ENCODE measurements at regions not wholly inside any gene's neighbourhood (a gene's known extent, or its start where the extent isn't known, plus 50 kb on each side); places are given as distances from the start of the nearest gene placed in this dataset.

- H3K4me3 ChIP-seq (replicated peaks in 1 of 2; ENCODE audit: low read depth in 2 of 2, low read length in 2 of 2): no peak overlapping the region
- no peak for DNase-seq (ENCODE audit: low read depth in 2 of 2)
- TF ChIP-seq CTCF (IDR thresholded peaks at IDR 0.05; ENCODE audit: low read depth, low read length): no peak
Observed at GRCh38 chr12:115623275-115623674, 654.2 kb downstream of the MED13L start.

- no peak for DNase-seq (ENCODE audit: low read depth in 2 of 2)
- H3K4me3 ChIP-seq (replicated peaks in 1 of 2; ENCODE audit: low read depth in 2 of 2, low read length in 2 of 2): no peak overlapping the region
- no peak for TF ChIP-seq CTCF (IDR thresholded peaks at IDR 0.05; ENCODE audit: low read depth, low read length)
Observed at GRCh38 chr12:115620816-115621215, 656.7 kb downstream of the MED13L start.

- no peak for TF ChIP-seq CTCF (IDR thresholded peaks at IDR 0.05; ENCODE audit: low read depth, low read length)
- H3K4me3 ChIP-seq (replicated peaks in 1 of 2; ENCODE audit: low read depth in 2 of 2, low read length in 2 of 2): no peak overlapping the region
- no peak for DNase-seq (ENCODE audit: low read depth in 2 of 2)
Observed at GRCh38 chr12:115619889-115620288, 657.6 kb downstream of the MED13L start.

GRCh38 chr12:115619061-115619460 lies 658.4 kb downstream of the MED13L start:
- TF ChIP-seq CTCF (IDR thresholded peaks at IDR 0.05; ENCODE audit: low read depth, low read length): no peak
- no peak for DNase-seq (ENCODE audit: low read depth in 2 of 2)
- no peak overlapping the region for H3K4me3 ChIP-seq (replicated peaks in 1 of 2; ENCODE audit: low read depth in 2 of 2, low read length in 2 of 2)

GRCh38 chr12:115618105-115618504 lies 659.4 kb downstream of the MED13L start:
- no peak overlapping the region for H3K4me3 ChIP-seq (replicated peaks in 1 of 2; ENCODE audit: low read depth in 2 of 2, low read length in 2 of 2)
- DNase-seq (ENCODE audit: low read depth in 2 of 2): no peak
- no peak for TF ChIP-seq CTCF (IDR thresholded peaks at IDR 0.05; ENCODE audit: low read depth, low read length)

GRCh38 chr12:115617391-115617790 lies 660.1 kb downstream of the MED13L start:
- H3K4me3 ChIP-seq (replicated peaks in 1 of 2; ENCODE audit: low read depth in 2 of 2, low read length in 2 of 2): no peak overlapping the region
- TF ChIP-seq CTCF (IDR thresholded peaks at IDR 0.05; ENCODE audit: low read depth, low read length): no peak
- no peak for DNase-seq (ENCODE audit: low read depth in 2 of 2)

- H3K4me3 ChIP-seq (replicated peaks in 1 of 2; ENCODE audit: low read depth in 2 of 2, low read length in 2 of 2): no peak overlapping the region
- DNase-seq (ENCODE audit: low read depth in 2 of 2): no peak
- no peak for TF ChIP-seq CTCF (IDR thresholded peaks at IDR 0.05; ENCODE audit: low read depth, low read length)
Observed at GRCh38 chr12:115611477-115611876, 666.0 kb downstream of the MED13L start.
